ENCODE measurements at regions not wholly inside any gene's neighbourhood (a gene's known extent, or its start where the extent isn't known, plus 50 kb on each side); places are given as distances from the start of the nearest gene placed in this dataset.
A peak's percentile ranks its signal among the peaks of the same experiment; 100 is the strongest.
"Not testable (repeated sequence)": the region's sequence is repeated elsewhere in the genome, so short reads cannot be mapped to it uniquely, and the experiment has no call there.

- intact Hi-C loops (cut with DNase I): no loop called here
- no peak overlapping the region for H3K27ac ChIP-seq (replicated peaks in 1 of 4)
Observed at GRCh38 chr18:8882632-8883408, 177.5 kb downstream of the MTCL1 start.

DNA sequence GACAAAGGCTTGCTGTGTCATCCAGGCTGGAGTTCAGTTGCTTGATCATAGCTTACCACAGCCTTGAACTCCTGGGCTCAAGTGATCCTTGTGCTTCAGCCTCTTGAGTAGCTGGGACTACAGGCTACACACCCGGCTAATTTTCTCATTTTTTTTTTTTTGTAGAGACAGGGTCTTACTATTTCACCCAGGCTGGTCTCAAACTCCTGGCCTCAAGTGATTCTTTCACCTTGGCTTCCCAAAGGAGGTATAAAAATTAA is 178.0 kb downstream of the MTCL1 start:
- no peak for DNase-seq (ENCODE audit: extremely low spot score)
- 96% methylated on average over 1 of the region's 1 CpG for WGBS
- Histone ChIP-seq H3K4me3 (no peak overlapping the region), H3K36me3 (no peaks in the 10 kb centered on the region), H3K4me1 (no peaks in the 10 kb centered on the region), H3K27ac (replicated peaks in 1 of 4) (no peak overlapping the region), H3K27me3 (no peaks in the 10 kb centered on the region), H3K9me3 (peaks cover 0 to 31% (median 10%) of the 10 kb centered on the region in 4 donors)
- intact Hi-C loops (cut with DNase I): no loop called here
- TF ChIP-seq POLR2A (IDR thresholded peaks at IDR 0.05; ENCODE audit: low read depth) (no peak), POLR2AphosphoS5 (IDR thresholded peaks at IDR 0.05) (no peak), EP300 (IDR thresholded peaks at IDR 0.05) (no peak), CTCF (IDR thresholded peaks at IDR 0.05) (no peak)

More at GRCh38 chr18:8882632-8883408, 177.5 kb downstream of the MTCL1 start:
- H3K27me3 ChIP-seq: no peaks in the 10 kb centered on the region
- no peaks in the 10 kb centered on the region for H3K36me3 ChIP-seq
- no peaks in the 10 kb centered on the region for H3K4me1 ChIP-seq
- 81% methylated on average over 15 of the region's 15 CpGs for WGBS
- TF ChIP-seq CTCF (IDR thresholded peaks at IDR 0.05) (peak in 1 of 3 experiments; percentile 5), POLR2A (IDR thresholded peaks at IDR 0.05; ENCODE audit: low read depth) (no peak)
- no peak for DNase-seq (ENCODE audit: extremely low spot score)
- peaks cover 0 to 27% (median 10%) of the 10 kb centered on the region in 4 donors for H3K9me3 ChIP-seq
- H3K4me3 ChIP-seq: no peak overlapping the region

GRCh38 chr18:8887877-8888276 is 182.5 kb downstream of the MTCL1 start:
- H3K27ac ChIP-seq (replicated peaks in 1 of 4); H3K4me3 ChIP-seq; H3K27me3 ChIP-seq; H3K4me1 ChIP-seq; intact Hi-C loops (cut with DNase I); DNase-seq (ENCODE audit: extremely low spot score); H3K36me3 ChIP-seq: not testable (repeated sequence)
- WGBS: 95% methylated on average over 2 of the region's 2 CpGs
- peaks cover 0 to 19% (median under 1%) of the 10 kb centered on the region in 4 donors for H3K9me3 ChIP-seq

DNA sequence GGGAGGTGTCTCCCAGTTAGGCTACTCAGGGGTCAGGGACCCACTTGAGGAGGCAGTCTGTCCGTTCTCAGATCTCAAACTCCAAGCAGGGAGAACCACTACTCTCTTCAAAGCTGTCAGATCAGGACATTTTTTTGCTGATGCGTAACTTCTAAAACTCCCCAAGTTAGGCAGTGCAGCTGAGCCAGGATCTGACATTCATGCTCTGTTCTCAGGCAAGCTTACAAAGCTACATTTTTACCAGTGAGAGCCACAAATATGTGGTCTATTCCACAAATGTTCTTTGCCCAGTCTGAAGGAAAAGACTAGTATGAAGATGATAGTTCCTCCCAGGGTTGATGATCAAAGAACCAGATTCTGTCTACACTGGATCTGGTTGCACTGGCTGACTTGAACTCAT is 184.1 kb downstream of the MTCL1 start:
- Histone ChIP-seq H3K27me3 (no peaks in the 10 kb centered on the region), H3K4me3 (no peak overlapping the region), H3K36me3 (no peaks in the 10 kb centered on the region), H3K27ac (replicated peaks in 1 of 4) (no peak overlapping the region), H3K4me1 (peaks cover 0 to 14% (median 13%) of the 10 kb centered on the region in 4 donors), H3K9me3 (peaks cover 0 to 9% (median 0%) of the 10 kb centered on the region in 4 donors)
- no CpG with 5 or more reads among the region's 2 CpGs for WGBS
- DNase-seq (ENCODE audit: extremely low spot score): no peak
- intact Hi-C loops (cut with DNase I): no loop called here
- TF ChIP-seq EP300 (IDR thresholded peaks at IDR 0.05) (no peak), POLR2AphosphoS5 (IDR thresholded peaks at IDR 0.05) (no peak), CTCF (IDR thresholded peaks at IDR 0.05) (no peak), POLR2A (IDR thresholded peaks at IDR 0.05; ENCODE audit: low read depth) (no peak)

DNA sequence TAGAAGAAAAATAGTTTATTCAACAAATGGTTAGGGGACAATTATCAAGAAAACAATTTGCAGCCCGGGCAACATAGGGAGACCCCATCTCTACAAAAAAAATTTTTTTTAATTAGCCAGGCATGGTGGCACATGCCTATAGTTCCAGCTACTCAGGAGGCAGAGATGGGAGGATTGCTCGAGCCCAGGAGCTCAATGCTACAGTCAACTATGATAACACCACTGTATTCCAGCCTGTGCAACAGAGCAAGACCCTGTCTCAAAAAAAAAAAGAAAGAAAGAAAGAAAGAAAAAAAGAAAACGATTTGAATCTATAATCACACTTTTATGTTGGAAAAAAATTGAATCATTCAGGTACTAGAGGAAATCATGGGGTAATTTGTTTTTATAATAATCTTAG is 185.1 kb downstream of the MTCL1 start:
- DNase-seq (ENCODE audit: extremely low spot score); H3K4me3 ChIP-seq; H3K36me3 ChIP-seq; intact Hi-C loops (cut with DNase I); H3K9me3 ChIP-seq; H3K27me3 ChIP-seq: not testable (repeated sequence)
- Histone ChIP-seq H3K27ac (replicated peaks in 1 of 4) (peak overlapping the region in 1 of 4 donors; percentile 31), H3K4me1 (peaks cover 0 to 14% (median 13%) of the 10 kb centered on the region in 4 donors)
- 77% methylated on average over 3 of the region's 3 CpGs for WGBS

DNA sequence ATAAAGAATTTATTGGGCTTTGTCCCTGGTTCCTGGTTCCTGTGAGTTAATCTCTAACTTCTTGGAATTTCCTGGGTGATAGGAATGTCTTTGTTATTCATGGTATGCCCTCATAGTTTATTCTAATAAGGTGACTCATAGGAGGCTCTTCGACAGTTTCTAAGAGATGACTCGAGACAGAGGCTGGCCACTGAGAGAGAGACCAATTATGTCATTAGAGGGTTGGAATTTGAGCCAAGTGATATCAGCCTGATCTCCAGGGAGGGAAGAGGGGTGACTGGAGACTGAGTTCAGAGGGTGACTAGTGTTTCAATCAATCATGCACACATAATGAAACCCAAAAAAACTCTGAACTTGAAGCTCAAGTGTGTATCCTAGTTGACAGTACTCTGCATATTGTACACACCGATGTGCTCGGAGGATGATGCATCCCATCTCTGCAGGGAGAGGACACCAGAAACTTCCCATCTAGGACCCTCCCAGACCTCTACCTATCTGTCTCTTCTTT is 185.7 kb downstream of the MTCL1 start:
- peak overlapping the region in 2 of 4 donors; percentile 31 to 36 for H3K27ac ChIP-seq (replicated peaks in 1 of 4)
- no peak for TF ChIP-seq CTCF (IDR thresholded peaks at IDR 0.05)
- TF ChIP-seq POLR2AphosphoS5 (IDR thresholded peaks at IDR 0.05): no peak
- no peak for TF ChIP-seq POLR2A (IDR thresholded peaks at IDR 0.05; ENCODE audit: low read depth)
- no peak for TF ChIP-seq EP300 (IDR thresholded peaks at IDR 0.05)
- WGBS: 21% methylated on average over 4 of the region's 4 CpGs
- peaks cover 0 to 8% (median 0%) of the 10 kb centered on the region in 4 donors for H3K9me3 ChIP-seq
- intact Hi-C loops (cut with DNase I): no loop called here
- peaks cover 0 to 14% (median 13%) of the 10 kb centered on the region in 4 donors for H3K4me1 ChIP-seq
- no peaks in the 10 kb centered on the region for H3K36me3 ChIP-seq
- H3K4me3 ChIP-seq: no peak overlapping the region
- H3K27me3 ChIP-seq: no peaks in the 10 kb centered on the region
- no peak for DNase-seq (ENCODE audit: extremely low spot score)
